Esophagus mucosa (tissue), 1 donor: ENCODE measurements at regions not wholly inside any gene's neighbourhood (a gene's known extent, or its start where the extent isn't known, plus 50 kb on each side); places are given as distances from the start of the nearest gene placed in this dataset.

Experiments used
- ATAC-seq: fragments of 200-7000 bp; cut with Tn5 transposase; one replicate; pipeline ENCODE4 v1.9.1; 2020
- donor health status: DM: yes; HTN: yes; CAD: no.

DNA sequence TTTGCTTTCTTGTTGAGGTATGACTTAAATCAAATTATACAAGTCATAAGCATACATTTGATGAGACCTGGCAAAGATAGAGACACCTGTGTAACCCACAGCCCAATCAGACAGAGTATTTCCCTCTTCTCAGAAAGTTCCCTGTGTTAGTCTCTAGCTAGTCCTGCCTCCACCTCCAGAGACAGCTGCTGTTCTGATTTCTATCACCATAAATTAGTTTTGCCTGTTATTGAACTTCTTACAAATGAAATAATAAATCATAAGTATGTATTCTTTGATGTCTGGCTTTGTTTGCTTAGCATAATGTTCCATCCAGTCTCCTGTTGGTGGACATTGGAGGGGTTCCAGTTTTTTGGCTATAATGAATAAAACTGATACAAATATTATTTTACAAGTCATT is 194.5 kb downstream of the ICE1 start:
- ATAC-seq = no peak

DNA sequence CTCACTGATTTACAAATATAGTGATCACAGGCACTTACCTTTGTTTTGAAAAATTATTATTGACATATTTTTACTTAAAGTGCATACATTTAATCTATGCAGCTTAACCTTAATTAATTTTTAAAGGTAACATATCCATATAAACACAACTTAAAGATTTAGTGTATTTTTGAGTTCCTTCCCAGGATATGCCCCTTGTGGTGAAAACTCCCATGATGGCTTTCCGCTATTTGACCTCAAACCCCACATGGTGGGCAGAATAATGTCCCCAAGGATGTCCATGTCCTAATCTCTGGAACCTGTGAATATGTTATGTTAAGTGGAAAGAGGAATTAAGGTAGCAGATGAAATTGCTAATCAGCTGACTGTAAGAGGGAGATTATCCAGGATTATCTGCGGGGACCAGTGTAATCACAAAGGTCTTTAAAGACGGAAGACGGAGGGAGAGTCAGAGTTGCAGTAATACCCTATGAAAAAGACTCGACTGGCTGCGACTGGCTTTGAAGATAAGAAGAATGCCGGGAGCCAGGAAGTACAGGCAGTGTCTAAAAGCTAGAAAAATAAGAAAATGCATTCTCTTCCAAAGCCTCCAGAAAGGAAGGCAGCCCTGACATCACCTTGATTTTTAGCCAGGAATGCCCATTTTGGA is 193.9 kb downstream of the ICE1 start:
- ATAC-seq = no peak

DNA sequence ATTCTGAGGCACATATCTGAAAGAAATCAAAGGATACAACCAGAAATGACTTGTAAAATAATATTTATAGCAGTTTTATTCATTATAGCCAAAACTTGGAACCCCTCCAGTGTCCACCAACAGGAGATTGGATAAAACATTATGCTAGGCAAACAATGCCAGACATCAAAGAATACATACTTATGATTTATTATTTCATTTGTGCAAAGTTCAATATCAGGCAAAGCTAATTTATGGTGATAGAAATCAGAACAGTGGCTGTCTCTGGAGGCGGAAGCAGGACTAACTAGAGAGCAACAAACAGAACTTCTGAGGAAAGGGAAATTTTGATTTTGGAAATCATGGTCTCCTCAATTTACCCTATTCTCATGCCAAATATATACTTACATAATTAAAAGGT is 193.1 kb downstream of the ICE1 start:
- ATAC-seq = no peak

DNA sequence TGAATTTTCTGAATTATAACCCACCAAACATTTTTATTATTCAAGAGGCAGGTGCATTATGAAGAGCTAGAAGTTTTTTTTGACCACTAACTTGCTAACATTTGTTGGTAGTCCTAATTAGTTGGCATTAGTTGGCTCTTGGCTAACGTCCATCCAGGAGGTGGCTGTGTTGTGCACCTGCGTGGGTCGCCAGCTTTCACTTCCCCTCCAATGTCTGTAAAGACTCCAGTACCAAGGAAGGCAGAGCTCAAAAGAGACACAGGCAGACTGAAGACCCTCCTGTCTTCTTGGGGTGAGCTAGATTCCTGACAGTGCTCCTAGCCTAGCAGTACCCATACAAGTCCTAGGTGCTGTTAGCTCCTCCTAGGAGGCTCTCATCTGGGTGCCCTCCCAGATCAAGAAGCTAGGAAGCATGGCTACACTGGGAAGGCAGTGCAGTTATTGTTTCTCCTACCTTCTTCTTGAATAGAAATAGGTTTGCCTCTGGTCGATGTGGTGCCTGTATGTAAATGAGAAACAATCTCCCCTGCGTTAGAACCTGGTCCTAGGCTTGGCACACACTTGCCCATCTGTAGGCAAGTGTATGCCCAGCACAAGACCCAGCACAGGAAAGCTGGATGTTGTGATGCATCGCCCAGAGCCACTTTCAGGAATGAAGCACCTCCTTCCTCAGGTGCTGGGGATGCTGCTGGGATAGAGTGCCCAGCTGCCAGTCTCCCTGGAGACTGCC is 190.9 kb downstream of the ICE1 start:
- no peak for ATAC-seq

DNA sequence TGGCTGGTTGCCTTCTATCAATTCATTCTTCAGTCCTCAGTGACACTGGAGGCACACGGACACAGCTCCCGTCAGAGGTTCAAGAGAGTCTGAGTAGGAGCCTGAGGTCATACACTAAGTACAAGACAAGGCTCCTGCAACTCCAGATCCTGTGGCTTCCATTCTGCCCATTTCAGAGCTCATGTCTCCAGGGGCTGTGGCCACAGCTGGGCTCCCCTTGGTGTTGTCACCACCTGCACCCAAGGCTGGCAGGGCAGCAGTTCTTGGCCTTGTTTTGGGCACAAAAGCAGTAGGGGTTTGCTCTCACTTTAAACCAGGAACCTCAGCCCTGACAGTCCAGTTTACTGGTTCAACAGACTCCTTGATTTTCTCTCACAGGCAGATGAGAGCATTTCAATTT is 189.6 kb downstream of the ICE1 start:
- no peak for ATAC-seq

DNA sequence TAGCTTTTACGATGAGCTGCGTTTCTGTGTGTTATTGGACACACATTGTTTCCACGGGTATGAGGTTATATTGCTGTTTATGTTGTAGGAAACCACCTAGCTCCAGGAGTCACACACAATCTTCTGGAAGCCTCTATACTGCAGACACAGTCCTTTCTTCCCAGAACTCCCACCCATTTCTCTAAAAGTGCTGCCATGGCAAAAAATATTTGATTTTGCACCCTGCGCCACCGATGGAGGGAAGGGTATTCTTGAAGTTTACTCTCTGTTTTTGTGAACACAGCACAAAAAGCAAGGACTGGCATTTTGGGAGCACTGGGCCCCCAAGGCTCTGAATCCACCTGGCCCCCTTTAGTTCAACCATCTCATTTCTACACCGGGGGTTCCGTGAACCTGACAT is 187.5 kb downstream of the ICE1 start:
- ATAC-seq = no peak

DNA sequence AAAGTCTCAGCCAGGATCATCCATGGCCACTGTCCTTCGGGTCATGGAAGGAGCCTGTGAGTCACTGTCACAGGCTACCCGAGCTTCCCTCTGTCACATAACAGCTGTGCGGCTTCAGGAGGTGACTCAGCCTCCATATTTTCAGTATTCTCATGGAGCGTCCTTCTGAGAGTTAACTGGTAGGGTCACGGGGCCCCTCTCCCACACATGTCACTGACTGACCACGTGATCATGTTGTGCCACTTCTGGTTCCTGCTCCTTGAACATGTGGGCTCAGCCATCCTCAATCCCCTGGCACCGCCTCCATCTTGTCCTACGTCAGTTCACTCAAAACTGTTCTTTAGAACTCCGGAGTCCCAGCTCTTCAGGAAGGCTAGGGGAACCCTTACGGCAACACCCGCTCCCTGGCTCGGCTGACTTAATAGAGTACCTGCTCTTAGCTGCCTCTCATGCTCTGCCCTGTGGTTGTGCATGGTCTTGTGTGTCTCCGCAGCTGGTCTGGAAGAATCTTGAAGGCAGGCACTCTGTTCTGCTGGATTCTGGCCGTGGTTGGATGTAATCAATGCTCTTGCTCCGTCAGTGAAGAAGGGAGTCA is 182.8 kb downstream of the ICE1 start:
- no peak for ATAC-seq

DNA sequence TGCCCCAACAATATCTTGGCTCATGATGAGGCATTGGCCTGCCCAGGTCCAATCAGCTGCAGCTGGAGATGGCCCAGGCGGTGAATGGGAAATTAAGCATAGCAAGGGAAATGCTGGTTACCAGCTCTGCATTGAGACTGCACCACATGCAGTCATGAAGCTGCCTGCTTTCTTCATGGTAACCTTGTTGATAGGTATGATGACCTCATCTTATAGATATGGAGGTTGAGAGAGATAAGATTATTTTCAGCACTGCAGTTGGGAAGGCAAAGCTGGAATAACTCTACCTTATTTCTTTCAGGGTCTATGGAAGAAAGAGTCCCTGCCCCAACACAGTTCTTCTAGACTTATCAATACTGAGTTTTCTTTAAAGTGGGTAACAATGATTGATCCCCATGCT is 180.1 kb downstream of the ICE1 start:
- ATAC-seq = no peak

DNA sequence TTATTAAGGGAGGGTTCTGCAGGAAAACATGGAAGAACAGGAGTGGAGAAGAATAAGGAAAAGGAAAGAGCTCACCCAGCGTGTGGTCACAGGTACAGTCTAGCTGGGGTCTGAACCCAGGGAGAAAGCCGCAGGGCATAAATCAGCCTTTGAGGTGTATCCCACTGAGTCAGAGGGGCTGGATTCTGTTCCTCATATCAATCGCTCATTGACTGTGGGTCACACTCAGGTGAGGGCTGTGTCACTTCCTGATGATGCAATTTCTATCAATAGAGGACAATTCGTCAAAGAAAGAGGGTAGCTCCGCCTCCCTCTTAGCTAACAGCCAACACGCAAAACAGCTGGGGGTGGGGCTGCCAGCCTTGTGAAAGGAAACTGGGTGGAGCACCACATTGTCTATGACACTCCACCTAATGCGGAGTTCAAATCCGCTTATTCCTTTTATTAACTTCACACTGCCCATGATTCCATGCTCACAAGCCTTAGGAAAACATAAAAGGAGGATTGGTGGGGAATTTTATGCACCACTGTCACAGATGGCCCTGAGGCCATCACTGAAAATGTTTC is 176.2 kb downstream of the ICE1 start:
- ATAC-seq = peak; percentile 99

DNA sequence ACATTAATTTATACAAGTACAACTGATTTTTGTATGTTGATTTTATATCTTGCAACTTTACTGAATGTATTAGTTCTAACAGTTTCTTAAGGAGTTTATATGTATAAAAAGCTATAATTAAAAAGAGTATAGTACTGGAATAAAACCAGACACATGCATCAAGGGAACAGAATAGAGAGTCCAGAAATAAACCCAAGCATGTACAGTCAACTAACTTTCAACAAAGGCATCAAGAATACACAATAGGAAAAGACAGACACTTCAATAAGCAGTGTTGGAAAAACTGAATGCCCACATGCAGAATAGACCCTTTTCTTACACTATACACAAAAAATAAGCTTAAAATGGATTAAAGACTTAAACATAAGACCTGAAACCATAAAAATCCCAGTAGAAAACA is 170.9 kb downstream of the ICE1 start:
- ATAC-seq = no peak

DNA sequence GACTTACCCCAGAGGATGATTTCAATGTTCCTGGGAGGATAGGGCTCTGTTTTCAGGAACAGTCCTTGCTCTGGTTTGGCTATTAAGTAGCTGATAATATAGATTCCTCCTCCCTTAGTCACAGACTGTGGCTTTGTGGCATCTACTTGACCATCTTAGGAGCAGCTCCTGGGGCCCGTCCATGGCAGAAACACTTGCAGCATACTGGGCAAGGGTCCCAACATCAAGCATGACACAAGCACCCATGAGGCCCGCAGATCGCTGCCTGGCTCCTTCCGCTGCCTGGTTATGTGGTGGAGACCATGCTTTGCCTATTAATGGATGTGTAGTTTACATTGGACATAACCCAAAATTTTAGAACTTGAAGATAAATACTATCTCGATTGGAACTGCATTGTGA is 170.1 kb downstream of the ICE1 start:
- ATAC-seq = no peak

DNA sequence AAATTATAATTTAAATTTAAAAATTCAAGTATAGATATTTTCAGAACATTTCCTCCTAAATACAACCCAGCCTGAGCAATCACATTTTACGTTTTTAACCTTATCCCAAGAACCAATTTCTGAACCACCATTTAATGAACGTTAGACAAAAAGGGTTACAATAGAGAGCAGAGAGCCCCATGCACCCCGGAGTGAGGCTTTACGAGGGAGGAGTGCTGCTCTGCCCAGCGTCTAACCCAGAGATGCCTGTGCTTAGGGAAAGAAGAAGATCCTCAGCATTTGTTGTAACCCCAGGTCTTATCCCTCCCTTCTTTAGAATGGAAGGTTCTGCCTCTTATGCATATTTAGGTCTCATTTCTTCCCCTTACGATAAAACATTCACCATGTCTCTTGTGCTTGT is 169.1 kb downstream of the ICE1 start:
- no peak for ATAC-seq

DNA sequence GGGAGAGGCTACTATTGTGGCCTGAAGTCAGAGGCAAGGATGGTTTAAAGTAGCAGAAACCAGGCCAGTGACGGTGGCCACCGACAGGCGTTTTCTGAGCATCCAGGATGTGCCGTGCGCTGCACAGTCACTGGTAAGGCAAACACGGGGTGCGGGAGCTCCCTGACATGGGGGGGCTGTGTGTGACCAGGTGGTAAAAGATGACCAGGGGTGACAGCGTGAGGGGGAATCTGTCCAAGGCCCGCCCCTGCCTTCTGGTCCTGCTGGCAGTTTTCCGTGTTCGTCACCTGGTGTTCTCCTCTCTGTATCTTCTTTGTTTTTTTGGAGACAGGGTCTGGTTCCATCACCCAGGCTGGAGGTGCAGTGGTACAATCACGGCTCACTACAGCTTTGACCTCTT is 167.4 kb downstream of the ICE1 start:
- ATAC-seq = no peak

DNA sequence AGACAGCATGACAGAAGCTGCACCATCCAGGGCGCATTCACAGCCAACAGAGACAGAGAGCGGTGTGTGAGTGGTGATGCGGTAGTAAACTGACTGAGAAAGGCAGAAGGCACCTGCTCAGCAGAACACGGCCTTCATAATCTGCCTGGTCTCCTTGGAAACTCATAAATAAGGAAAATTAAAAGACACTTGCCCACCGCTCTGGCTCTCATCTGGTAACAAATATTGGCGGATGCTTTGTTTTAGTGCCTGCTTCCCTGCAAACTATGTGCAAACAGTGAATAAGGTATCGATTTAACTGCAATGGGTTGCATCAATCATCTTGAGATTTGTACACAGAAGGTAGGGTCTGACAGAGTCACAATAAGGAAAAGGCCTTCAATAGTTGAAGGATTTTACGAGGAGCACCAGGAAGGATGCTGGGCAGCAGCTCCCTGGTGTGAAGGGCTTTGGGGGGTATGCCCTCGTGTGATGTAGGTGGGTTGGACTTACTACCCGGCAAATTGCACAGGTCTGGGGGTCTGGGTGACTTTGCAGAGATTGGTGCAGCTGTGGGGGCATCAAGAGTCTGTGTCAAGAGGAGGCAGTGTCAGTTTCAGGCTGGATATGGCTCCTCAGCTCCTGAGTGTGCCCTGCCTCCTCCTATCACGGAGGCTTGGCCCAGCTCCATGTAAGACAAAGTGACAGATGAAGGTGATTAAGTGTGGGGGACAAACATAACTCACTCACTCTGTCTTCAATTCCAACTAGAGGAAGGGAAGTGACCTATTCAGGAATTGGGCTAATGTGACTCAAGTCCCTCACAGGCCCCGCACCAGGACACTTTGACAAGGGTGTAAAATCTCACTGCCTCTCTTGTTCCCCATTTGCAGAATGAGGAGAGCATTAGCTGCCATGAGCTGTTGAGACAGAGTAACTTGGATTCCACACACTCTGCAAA is 166.7 kb downstream of the ICE1 start:
- no peak for ATAC-seq

DNA sequence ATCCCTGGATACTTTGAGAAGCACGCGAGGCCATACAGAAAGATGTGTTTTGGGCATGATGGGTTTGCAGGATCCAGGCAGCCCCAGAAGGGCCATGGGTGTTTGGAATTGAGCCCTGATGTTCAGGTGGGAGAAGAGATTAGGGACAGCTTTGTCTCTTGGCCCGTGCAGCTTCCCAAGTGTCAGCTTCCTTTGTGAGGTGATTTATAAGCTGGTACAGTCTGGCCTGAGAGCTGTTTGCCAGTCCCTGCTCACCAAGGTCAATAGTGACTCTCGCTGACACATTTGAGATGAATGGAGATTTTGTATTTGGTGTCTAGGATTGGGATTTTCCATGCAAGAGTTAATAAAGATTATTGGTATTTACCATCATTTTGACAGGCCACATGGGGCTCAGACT is 165.9 kb downstream of the ICE1 start:
- ATAC-seq = no peak

DNA sequence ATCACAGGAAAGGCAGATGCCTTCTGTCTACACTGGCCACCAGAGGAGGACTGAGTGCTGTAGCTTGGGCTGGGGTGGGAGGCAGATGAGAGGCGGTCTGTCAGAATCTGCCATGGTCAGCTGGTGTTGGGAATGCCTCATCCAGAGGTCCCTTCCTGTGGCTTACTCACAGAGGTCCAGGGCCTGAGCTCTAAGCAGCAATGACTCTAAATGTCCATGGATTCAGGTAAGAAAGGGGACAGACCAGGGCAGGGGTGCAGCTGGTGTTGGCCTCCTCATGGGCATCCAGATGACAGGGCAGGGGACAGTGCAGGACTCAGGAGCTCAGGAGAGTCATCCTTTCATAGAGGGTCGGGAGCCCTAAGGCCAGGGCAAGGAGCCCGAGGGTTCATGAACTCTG is 165.0 kb downstream of the ICE1 start:
- no peak for ATAC-seq

DNA sequence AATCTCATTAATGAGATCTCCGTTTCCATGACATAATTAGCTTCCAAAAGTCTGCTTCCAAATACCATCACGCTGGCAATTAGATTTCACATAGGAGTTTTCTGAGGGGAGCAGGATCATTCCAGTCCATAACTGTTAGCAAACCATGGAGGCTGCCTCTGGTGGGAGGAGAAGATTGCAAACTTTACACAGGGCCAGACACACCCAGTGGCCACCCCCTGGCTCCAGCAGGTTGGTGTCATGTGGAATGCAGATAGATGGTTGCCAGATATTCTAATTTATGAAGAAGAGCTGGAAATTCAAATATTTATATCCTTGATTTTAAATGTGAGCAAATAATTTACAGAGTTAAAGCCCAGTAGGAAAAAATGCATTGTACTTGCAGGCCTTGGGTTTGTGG is 164.2 kb downstream of the ICE1 start:
- ATAC-seq = no peak

DNA sequence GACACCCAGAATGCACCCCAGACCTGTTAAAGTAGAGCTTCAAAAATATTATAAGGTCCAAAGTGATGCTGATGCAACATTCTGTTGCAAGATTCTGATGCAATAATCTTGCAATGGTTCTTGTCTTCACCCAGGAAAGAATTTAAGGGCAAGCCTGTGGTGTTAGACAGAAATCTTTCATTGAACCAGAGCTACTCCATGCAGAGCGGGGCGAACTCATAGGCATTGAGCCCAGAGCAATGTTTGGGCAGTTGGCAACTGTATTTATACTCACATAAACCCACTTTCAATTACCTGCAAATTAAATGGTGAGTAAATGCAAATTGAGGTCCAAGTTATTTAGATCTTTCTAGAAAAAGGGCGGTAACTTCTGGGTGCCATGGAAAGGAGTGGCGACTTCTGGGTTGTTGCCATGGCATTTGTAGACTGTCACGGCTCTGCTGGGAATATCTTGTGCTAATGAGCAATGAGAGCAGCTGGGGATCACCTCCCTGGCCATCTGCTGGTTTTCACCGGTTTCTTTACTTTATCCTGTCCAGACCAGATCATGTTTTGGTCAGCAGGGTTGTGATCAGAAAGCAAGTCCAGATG is 163.4 kb downstream of the ICE1 start:
- ATAC-seq = no peak

DNA sequence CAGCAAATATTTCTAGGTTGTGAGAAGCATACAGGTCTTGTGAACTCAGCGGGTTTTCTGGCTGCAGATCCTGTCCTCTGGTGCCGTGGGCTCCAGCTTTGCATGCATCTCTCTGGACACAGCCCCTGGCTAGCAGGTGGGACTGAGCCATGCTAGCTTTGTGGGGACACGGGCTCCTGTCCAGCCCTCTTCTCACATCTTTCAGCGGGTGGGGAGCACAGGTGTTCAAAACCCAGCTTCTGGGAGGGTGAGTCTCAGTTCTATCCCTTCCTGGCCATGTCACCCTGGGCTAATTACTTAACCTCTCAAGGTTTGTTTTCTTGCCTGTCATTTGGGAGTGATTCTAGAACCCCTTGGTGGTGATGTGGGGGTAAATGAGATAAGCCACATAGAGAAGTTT is 162.3 kb downstream of the ICE1 start:
- ATAC-seq = no peak

DNA sequence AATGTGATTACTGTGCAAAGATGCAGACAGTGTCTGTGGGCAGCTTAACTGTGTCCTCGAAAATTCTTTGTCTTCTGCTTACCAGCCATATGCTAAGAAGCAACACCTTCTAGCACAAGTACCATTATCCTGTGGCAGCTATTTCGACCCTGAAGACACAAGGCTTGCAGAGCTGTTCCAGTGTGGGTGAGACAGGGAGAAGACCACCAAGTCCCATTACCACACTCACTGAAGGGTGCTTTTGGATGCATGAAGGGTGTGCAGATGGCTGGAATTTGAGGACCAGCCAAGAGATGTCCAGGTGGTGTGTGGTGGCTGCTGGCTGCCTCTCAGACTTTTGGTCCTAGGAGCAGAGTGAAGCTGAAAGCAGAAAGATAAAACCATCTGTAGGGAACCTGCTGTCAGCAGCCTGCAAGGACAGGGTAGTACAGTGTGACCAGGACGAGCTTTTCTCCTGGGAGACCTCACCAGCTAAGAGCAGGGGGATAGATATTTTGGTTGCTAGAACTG is 161.8 kb downstream of the ICE1 start:
- no peak for ATAC-seq

DNA sequence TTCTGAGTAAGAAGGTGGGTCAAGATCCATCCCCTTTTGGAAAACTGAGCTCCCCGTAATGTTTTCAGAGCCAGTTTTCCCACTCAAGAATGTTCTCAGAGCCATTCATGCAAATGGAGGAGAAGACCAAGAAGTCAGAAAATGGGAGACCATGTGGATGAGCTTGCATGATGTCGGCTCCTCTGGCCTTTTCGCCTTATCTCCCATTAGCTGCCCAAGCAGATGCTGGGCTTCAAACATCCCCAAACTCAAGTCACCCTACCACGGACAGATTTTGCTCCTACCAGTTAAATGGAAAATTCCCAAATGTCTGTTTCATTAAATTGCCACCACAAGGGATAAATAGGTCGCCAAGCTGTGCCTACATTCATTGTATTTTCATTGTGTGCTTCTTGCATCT is 161.4 kb downstream of the ICE1 start:
- no peak for ATAC-seq
